Fibroblast of lung (primary cell): ENCODE measurements at regions not wholly inside any gene's neighbourhood (a gene's known extent, or its start where the extent isn't known, plus 50 kb on each side); places are given as distances from the start of the nearest gene placed in this dataset.

ENCODE experiments used
- DNase-seq, 2 donors: peaks; one replicate each; pipeline versions ENCODE4 v3.0.0 to v3.0.0-alpha.2; 2010; ENCODE audit warnings: low read depth in 2 of 2
- H2AFZ ChIP-seq: 2 replicates; pipeline ENCODE4 v1.5.1; 2012; ENCODE audit warnings: low read length, control low read depth, inconsistent platforms
- H3K27ac ChIP-seq: 2 replicates; pipeline ENCODE4 v1.5.1; 2011; ENCODE audit warnings: low read length, control low read depth; ENCODE audit not compliant: insufficient read depth
- H3K27me3 ChIP-seq: 2 replicates; pipeline ENCODE4 v1.5.1; 2011; ENCODE audit warnings: mild to moderate bottlenecking, low read length; ENCODE audit not compliant: control insufficient read depth, insufficient read depth
- H3K36me3 ChIP-seq: 2 replicates; pipeline ENCODE4 v1.5.1; 2011; ENCODE audit warnings: low read length; ENCODE audit not compliant: control insufficient read depth, insufficient read depth
- H3K4me1 ChIP-seq: 2 replicates; pipeline ENCODE4 v1.5.1; 2011; ENCODE audit warnings: low read length; ENCODE audit not compliant: control insufficient read depth, insufficient read depth; ENCODE audit errors: extremely low read depth
- H3K4me2 ChIP-seq: 2 replicates; pipeline ENCODE4 v1.5.1; 2011; ENCODE audit warnings: low read length, control low read depth; ENCODE audit not compliant: insufficient read depth; ENCODE audit errors: extremely low read depth
- H3K4me3 ChIP-seq, 4 experiments: fragments of 200-600 bp in 1 of 4; sonication (generic) in 1 of 4; replicated peaks in 1 of 4; 2 replicates each; pipeline ENCODE4 v1.5.1; 2011 to 2016; ENCODE audit warnings: low read length in 4 of 4, low read depth in 3 of 4, mild to moderate bottlenecking in 3 of 4, control low read depth in 2 of 4, inconsistent platforms in 1 of 4, mixed read lengths in 1 of 4; ENCODE audit not compliant: insufficient read depth in 1 of 4; ENCODE audit errors: control extremely low read depth in 1 of 4
- H3K79me2 ChIP-seq: 2 replicates; pipeline ENCODE4 v1.5.1; 2012; ENCODE audit warnings: mild to moderate bottlenecking, low read length, inconsistent platforms; ENCODE audit not compliant: control insufficient read depth, insufficient read depth
- H3K9ac ChIP-seq: 2 replicates; pipeline ENCODE4 v1.5.1; 2011; ENCODE audit warnings: mild to moderate bottlenecking, low read length, control low read depth; ENCODE audit not compliant: insufficient read depth
- H3K9me3 ChIP-seq: 2 replicates; pipeline ENCODE4 v1.5.1; 2012; ENCODE audit warnings: low read depth, low read length; ENCODE audit not compliant: control insufficient read depth, insufficient read depth
- H4K20me1 ChIP-seq: 2 replicates; pipeline ENCODE4 v1.5.1; 2011; ENCODE audit warnings: low read length; ENCODE audit not compliant: control insufficient read depth, insufficient read depth; ENCODE audit errors: extremely low read depth
- CTCF ChIP-seq, 2 donors: IDR thresholded peaks in 1 of 2; conservative IDR thresholded peaks in 1 of 2; 1 replicate in 1 of 2; 2 replicates in 1 of 2; pipeline ENCODE4 v1.5.1; 2011 to 2012; ENCODE audit warnings: low read length in 2 of 2, control low read depth in 1 of 2, inconsistent platforms in 1 of 2, low read depth in 1 of 2, mild to moderate bottlenecking in 1 of 2
- EZH2 ChIP-seq: IDR thresholded peaks from 2 replicates; pipeline ENCODE4 v1.5.1; 2012; ENCODE audit warnings: low read length, control low read depth, mild to moderate bottlenecking; ENCODE audit errors: missing control alignments

GRCh38 chr5:167533814-167534795 is 757.3 kb upstream of the WWC1 start:
- no peaks in the 10 kb centered on the region for H3K36me3 ChIP-seq
- H2AFZ ChIP-seq, result no peak overlapping the region
- no peaks in the 10 kb centered on the region for H3K27me3 ChIP-seq
- no peak overlapping the region for H3K27ac ChIP-seq
- no peak overlapping the region for H3K4me3 ChIP-seq
- no peaks in the 10 kb centered on the region for H3K9me3 ChIP-seq
- TF ChIP-seq CTCF (conservative IDR thresholded peaks at IDR 0.05 in 1 of 2, IDR thresholded peaks at IDR 0.05 in 1 of 2; ENCODE audit: low read depth in 1 of 2, low read length in 2 of 2), result no peak
- no peak for DNase-seq
- H3K79me2 ChIP-seq, result no peaks in the 10 kb centered on the region
- no peak overlapping the region for H3K4me2 ChIP-seq
- H3K4me1 ChIP-seq, result no peaks in the 10 kb centered on the region
- no peak overlapping the region for H3K9ac ChIP-seq
- no peaks in the 10 kb centered on the region for H4K20me1 ChIP-seq

- no peak for DNase-seq
These were observed 751.7 kb upstream of the WWC1 start for GRCh38 chr5:167539747-167540146.

GRCh38 chr5:167546270-167546669 is 745.2 kb upstream of the WWC1 start:
- Histone ChIP-seq H3K9ac (no peak overlapping the region), H3K4me1 (no peaks in the 10 kb centered on the region), H3K79me2 (no peaks in the 10 kb centered on the region), H3K36me3 (no peaks in the 10 kb centered on the region), H3K4me3 (no peak overlapping the region), H3K9me3 (no peaks in the 10 kb centered on the region), H3K4me2 (no peak overlapping the region), H2AFZ (no peak overlapping the region), H4K20me1 (no peaks in the 10 kb centered on the region), H3K27ac (no peak overlapping the region), H3K27me3 (no peaks in the 10 kb centered on the region)
- no peak for DNase-seq
- TF ChIP-seq EZH2 (no peak), CTCF (conservative IDR thresholded peaks at IDR 0.05 in 1 of 2, IDR thresholded peaks at IDR 0.05 in 1 of 2; ENCODE audit: low read depth in 1 of 2, low read length in 2 of 2) (no peak)

More at GRCh38 chr5:167539747-167540146, 751.7 kb upstream of the WWC1 start:
- Histone ChIP-seq H3K27ac (no peak overlapping the region), H3K9me3 (no peaks in the 10 kb centered on the region), H3K4me2 (no peak overlapping the region), H3K27me3 (no peaks in the 10 kb centered on the region), H3K36me3 (no peaks in the 10 kb centered on the region), H3K4me3 (no peak overlapping the region), H3K9ac (no peak overlapping the region), H2AFZ (no peak overlapping the region), H4K20me1 (no peaks in the 10 kb centered on the region), H3K4me1 (no peaks in the 10 kb centered on the region), H3K79me2 (no peaks in the 10 kb centered on the region)
- TF ChIP-seq CTCF (conservative IDR thresholded peaks at IDR 0.05 in 1 of 2, IDR thresholded peaks at IDR 0.05 in 1 of 2; ENCODE audit: low read depth in 1 of 2, low read length in 2 of 2) (no peak), EZH2 (no peak)
